HG03442 (cell line): ENCODE measurements at regions not wholly inside any gene's neighbourhood (a gene's known extent, or its start where the extent isn't known, plus 50 kb on each side); places are given as distances from the start of the nearest gene placed in this dataset.
"Not testable (repeated sequence)": the region's sequence is repeated elsewhere in the genome, so short reads cannot be mapped to it uniquely, and the experiment has no call there.

Experiments used
- ATAC-seq: cut with Tn5 transposase; IDR thresholded peaks from one replicate; pipeline ENCODE4 v1.9.1; 2021; ENCODE audit warnings: mild to moderate bottlenecking, moderate library complexity; ENCODE audit not compliant: unreplicated experiment

- ATAC-seq, result not testable (repeated sequence)
Observed at GRCh38 chrX:79026742-79027141, 81.6 kb downstream of the P2RY10 start.

GRCh38 chrX:79035421-79035820 is 90.2 kb downstream of the P2RY10 start:
- ATAC-seq, result no peak

- ATAC-seq, result no peak
Observed at GRCh38 chrX:79036157-79036880, 91.1 kb downstream of the P2RY10 start.

GRCh38 chrX:79065696-79066095 is 78.8 kb upstream of the GPR174 start:
- peak; percentile 96 for ATAC-seq

- no peak for ATAC-seq
Observed at GRCh38 chrX:79078114-79078513, 66.4 kb upstream of the GPR174 start.

- no peak for ATAC-seq
Observed at GRCh38 chrX:79079477-79079876, 65.0 kb upstream of the GPR174 start.

- no peak for ATAC-seq
Observed at GRCh38 chrX:79080141-79080540, 64.3 kb upstream of the GPR174 start.

- no peak for ATAC-seq
Observed at GRCh38 chrX:79081895-79082512, 62.5 kb upstream of the GPR174 start.

- no peak for ATAC-seq
Observed at GRCh38 chrX:79082899-79083298, 61.6 kb upstream of the GPR174 start.

GRCh38 chrX:79084923-79085322 is 59.6 kb upstream of the GPR174 start:
- ATAC-seq, result no peak

- ATAC-seq, result no peak
Observed at GRCh38 chrX:79089896-79090584, 54.4 kb upstream of the GPR174 start.

- ATAC-seq, result no peak
Observed at GRCh38 chrX:79094075-79094832, 50.2 kb upstream of the GPR174 start.
